ENCODE measurements at regions not wholly inside any gene's neighbourhood (a gene's known extent, or its start where the extent isn't known, plus 50 kb on each side); places are given as distances from the start of the nearest gene placed in this dataset.

- CTCF ChIA-PET, result no interaction called here
Observed at GRCh38 chr5:17151686-17152085, 65.7 kb upstream of the BASP1 start.

GRCh38 chr5:17154211-17154996, 63.0 kb upstream of the BASP1 start:
- CTCF ChIA-PET, result interaction anchor here (0.9 to 1.5 kb wide), 3 partner anchors 10 to 221 kb away, joined by 3 to 6 read pairs (median 3); no protein-coding TSS in a partner anchor
- TF ChIP-seq FOXA1 (IDR thresholded peaks at IDR 0.05) (no peak), ARNT (IDR thresholded peaks at IDR 0.05) (no peak), LEF1 (IDR thresholded peaks at IDR 0.05; ENCODE audit: borderline replicate concordance) (no peak), PKNOX1 (IDR thresholded peaks at IDR 0.05) (no peak), CTBP1 (IDR thresholded peaks at IDR 0.05; ENCODE audit: borderline replicate concordance) (no peak), ZNF384 (IDR thresholded peaks at IDR 0.05) (no peak), FOXK2 (IDR thresholded peaks at IDR 0.05) (no peak), ELF4 (IDR thresholded peaks at IDR 0.05) (no peak), BHLHE40 (IDR thresholded peaks at IDR 0.05; ENCODE audit: borderline replicate concordance) (no peak), L3MBTL2 (conservative IDR thresholded peaks at IDR 0.05) (no peak), FOXM1 (IDR thresholded peaks at IDR 0.05; ENCODE audit: borderline replicate concordance) (no peak), TARDBP (IDR thresholded peaks at IDR 0.05) (no peak), SUZ12 (IDR thresholded peaks at IDR 0.05) (no peak), NFRKB (IDR thresholded peaks at IDR 0.05) (no peak), HDGF (IDR thresholded peaks at IDR 0.05; ENCODE audit: borderline replicate concordance) (no peak), SP1 (IDR thresholded peaks at IDR 0.05) (no peak)
- DNase-seq (ENCODE audit: extremely low spot score), result no peak
- POLR2A ChIA-PET, result no interaction called here

More at GRCh38 chr5:17151686-17152085, 65.7 kb upstream of the BASP1 start:
- TF ChIP-seq FOXM1 (IDR thresholded peaks at IDR 0.05; ENCODE audit: borderline replicate concordance), result no peak
- no peak for TF ChIP-seq SUZ12 (IDR thresholded peaks at IDR 0.05)
- no peak for TF ChIP-seq FOXA1 (IDR thresholded peaks at IDR 0.05)
- no peak for TF ChIP-seq LEF1 (IDR thresholded peaks at IDR 0.05; ENCODE audit: borderline replicate concordance)
- no peak for TF ChIP-seq TARDBP (IDR thresholded peaks at IDR 0.05)
- TF ChIP-seq ZNF384 (IDR thresholded peaks at IDR 0.05), result no peak
- TF ChIP-seq FOXK2 (IDR thresholded peaks at IDR 0.05), result no peak
- TF ChIP-seq ARNT (IDR thresholded peaks at IDR 0.05), result no peak
- no peak for TF ChIP-seq HDGF (IDR thresholded peaks at IDR 0.05; ENCODE audit: borderline replicate concordance)
- TF ChIP-seq BHLHE40 (IDR thresholded peaks at IDR 0.05; ENCODE audit: borderline replicate concordance), result no peak
- no peak for DNase-seq (ENCODE audit: extremely low spot score)
- POLR2A ChIA-PET, result no interaction called here

- no peak for TF ChIP-seq L3MBTL2 (conservative IDR thresholded peaks at IDR 0.05)
- no peak for TF ChIP-seq ZNF384 (IDR thresholded peaks at IDR 0.05)
- no peak for TF ChIP-seq FOXK2 (IDR thresholded peaks at IDR 0.05)
- ChIA-PET POLR2A (no interaction called here), CTCF (interaction anchor here (1.1 to 1.9 kb wide), 4 partner anchors 8 to 33 kb away, joined by 3 to 6 read pairs (median 6); no protein-coding TSS in a partner anchor)
- DNase-seq (ENCODE audit: extremely low spot score), result no peak
Observed at GRCh38 chr5:17156463-17156862, 61.0 kb upstream of the BASP1 start.

GRCh38 chr5:17157294-17157693, 60.1 kb upstream of the BASP1 start:
- CTCF ChIA-PET, result interaction anchor here (1.1 to 1.9 kb wide), 3 partner anchors 25 to 33 kb away, joined by 3 to 6 read pairs (median 5); no protein-coding TSS in a partner anchor
- no peak for TF ChIP-seq ZNF384 (IDR thresholded peaks at IDR 0.05)
- no peak for DNase-seq (ENCODE audit: extremely low spot score)
- POLR2A ChIA-PET, result no interaction called here

- no peak for DNase-seq (ENCODE audit: extremely low spot score)
- CTCF ChIA-PET, result no interaction called here
- no peak for TF ChIP-seq ELF4 (IDR thresholded peaks at IDR 0.05)
- no peak for TF ChIP-seq SUZ12 (IDR thresholded peaks at IDR 0.05)
- no peak for TF ChIP-seq FOXM1 (IDR thresholded peaks at IDR 0.05; ENCODE audit: borderline replicate concordance)
- TF ChIP-seq FOXA1 (IDR thresholded peaks at IDR 0.05), result no peak
- no peak for TF ChIP-seq SP1 (IDR thresholded peaks at IDR 0.05)
- TF ChIP-seq ARNT (IDR thresholded peaks at IDR 0.05), result no peak
- TF ChIP-seq CTBP1 (IDR thresholded peaks at IDR 0.05; ENCODE audit: borderline replicate concordance), result no peak
- TF ChIP-seq TARDBP (IDR thresholded peaks at IDR 0.05), result no peak
- no peak for TF ChIP-seq BHLHE40 (IDR thresholded peaks at IDR 0.05; ENCODE audit: borderline replicate concordance)
- no peak for TF ChIP-seq FOXK2 (IDR thresholded peaks at IDR 0.05)
- TF ChIP-seq LEF1 (IDR thresholded peaks at IDR 0.05; ENCODE audit: borderline replicate concordance), result no peak
- no peak for TF ChIP-seq ZNF384 (IDR thresholded peaks at IDR 0.05)
- no peak for TF ChIP-seq L3MBTL2 (conservative IDR thresholded peaks at IDR 0.05)
- TF ChIP-seq NFRKB (IDR thresholded peaks at IDR 0.05), result no peak
- no peak for TF ChIP-seq HDGF (IDR thresholded peaks at IDR 0.05; ENCODE audit: borderline replicate concordance)
- POLR2A ChIA-PET, result no interaction called here
Observed at GRCh38 chr5:17157916-17158529, 59.4 kb upstream of the BASP1 start.

GRCh38 chr5:17160756-17161040, 56.7 kb upstream of the BASP1 start:
- TF ChIP-seq L3MBTL2 (conservative IDR thresholded peaks at IDR 0.05) (no peak), TARDBP (IDR thresholded peaks at IDR 0.05) (no peak), FOXA1 (IDR thresholded peaks at IDR 0.05) (no peak), PKNOX1 (IDR thresholded peaks at IDR 0.05) (no peak), CTBP1 (IDR thresholded peaks at IDR 0.05; ENCODE audit: borderline replicate concordance) (no peak)
- ChIA-PET CTCF (no interaction called here), POLR2A (no interaction called here)
- no peak for DNase-seq (ENCODE audit: extremely low spot score)

- no peak for DNase-seq (ENCODE audit: extremely low spot score)
- TF ChIP-seq NFRKB (IDR thresholded peaks at IDR 0.05) (no peak), SUZ12 (IDR thresholded peaks at IDR 0.05) (no peak), L3MBTL2 (conservative IDR thresholded peaks at IDR 0.05) (no peak), PKNOX1 (IDR thresholded peaks at IDR 0.05) (no peak), FOXM1 (IDR thresholded peaks at IDR 0.05; ENCODE audit: borderline replicate concordance) (no peak), ELF4 (IDR thresholded peaks at IDR 0.05) (no peak), LEF1 (IDR thresholded peaks at IDR 0.05; ENCODE audit: borderline replicate concordance) (no peak), FOXK2 (IDR thresholded peaks at IDR 0.05) (no peak), FOXA1 (IDR thresholded peaks at IDR 0.05) (no peak)
- ChIA-PET CTCF (no interaction called here), POLR2A (no interaction called here)
Observed at GRCh38 chr5:17161662-17162061, 55.8 kb upstream of the BASP1 start.

All from HEK293T (cell line).